ENCODE measurements at regions not wholly inside any gene's neighbourhood (a gene's known extent, or its start where the extent isn't known, plus 50 kb on each side); places are given as distances from the start of the nearest gene placed in this dataset.
A peak's percentile ranks its signal among the peaks of the same experiment; 100 is the strongest.

GRCh38 chr4:117014236-117014635, 71.1 kb downstream of the TRAM1L1 start:
- DNase-seq = no peak

- DNase-seq = peak; percentile 5
Observed at GRCh38 chr4:117010671-117011070, 74.7 kb downstream of the TRAM1L1 start.

GRCh38 chr4:117001077-117001476, 84.3 kb downstream of the TRAM1L1 start:
- no peak for DNase-seq

GRCh38 chr4:116982656-116983055, 102.7 kb downstream of the TRAM1L1 start:
- no peak for DNase-seq

GRCh38 chr4:116980436-116980835, 104.9 kb downstream of the TRAM1L1 start:
- peak; percentile 23 for DNase-seq

- no peak for DNase-seq
Observed at GRCh38 chr4:116959045-116959444, 126.3 kb downstream of the TRAM1L1 start.

GRCh38 chr4:116953947-116954346, 131.4 kb downstream of the TRAM1L1 start:
- DNase-seq = no peak

- no peak for DNase-seq
Observed at GRCh38 chr4:116952530-116953136, 132.7 kb downstream of the TRAM1L1 start.

GRCh38 chr4:116949856-116950255, 135.5 kb downstream of the TRAM1L1 start:
- no peak for DNase-seq

- no peak for DNase-seq
Observed at GRCh38 chr4:116942315-116942714, 143.1 kb downstream of the TRAM1L1 start.

GRCh38 chr4:116930329-116930728, 155.0 kb downstream of the TRAM1L1 start:
- no peak for DNase-seq

- DNase-seq = no peak
Observed at GRCh38 chr4:116926631-116927295, 158.6 kb downstream of the TRAM1L1 start.

- DNase-seq = peak; percentile 25
Observed at GRCh38 chr4:116925900-116926457, 159.4 kb downstream of the TRAM1L1 start.

GRCh38 chr4:116923389-116923788, 162.0 kb downstream of the TRAM1L1 start:
- DNase-seq = no peak

GRCh38 chr4:116913451-116913850, 171.9 kb downstream of the TRAM1L1 start:
- no peak for DNase-seq

- no peak for DNase-seq
Observed at GRCh38 chr4:116906758-116907157, 178.6 kb downstream of the TRAM1L1 start.

GRCh38 chr4:116899561-116899960, 185.8 kb downstream of the TRAM1L1 start:
- no peak for DNase-seq

- DNase-seq = no peak
Observed at GRCh38 chr4:116885579-116885978, 199.8 kb downstream of the TRAM1L1 start.

- no peak for DNase-seq
Observed at GRCh38 chr4:116882503-116882902, 202.9 kb downstream of the TRAM1L1 start.

GRCh38 chr4:116881077-116881476, 204.3 kb downstream of the TRAM1L1 start:
- no peak for DNase-seq

- no peak for DNase-seq
Observed at GRCh38 chr4:116880625-116881024, 204.8 kb downstream of the TRAM1L1 start.

GRCh38 chr4:116878280-116878679, 207.1 kb downstream of the TRAM1L1 start:
- no peak for DNase-seq

GRCh38 chr4:116877069-116877468, 208.3 kb downstream of the TRAM1L1 start:
- DNase-seq = no peak

- no peak for DNase-seq
Observed at GRCh38 chr4:116872941-116873340, 212.4 kb downstream of the TRAM1L1 start.

- DNase-seq = no peak
Observed at GRCh38 chr4:116872308-116872707, 213.1 kb downstream of the TRAM1L1 start.
